GM23338 (cell line): ENCODE measurements at regions not wholly inside any gene's neighbourhood (a gene's known extent, or its start where the extent isn't known, plus 50 kb on each side); places are given as distances from the start of the nearest gene placed in this dataset.

Experiments used
- ATAC-seq: fragments of 200-7000 bp; cut with Tn5 transposase; 3 replicates; pipeline ENCODE4 v1.9.1; 2020
- DNase-seq: peaks from one replicate; pipeline ENCODE4 v3.0.0-alpha.2; 2015; ENCODE audit warnings: low spot score
- H2AFZ ChIP-seq: fragments of 200-600 bp; sonication (generic); 2 replicates; pipeline ENCODE4 v1.8.0; 2016; ENCODE audit warnings: antibody characterized with exemption, mild to moderate bottlenecking, moderate library complexity
- H3F3A ChIP-seq: fragments of 200-600 bp; sonication (generic); replicated peaks from 2 replicates; pipeline ENCODE4 v1.8.0; 2017; ENCODE audit warnings: antibody characterized with exemption, mixed run types, low read depth
- H3K27ac ChIP-seq: fragments of 200-600 bp; sonication (generic); 2 replicates; pipeline ENCODE4 v1.6.1; 2016; ENCODE audit warnings: low read depth
- H3K27me3 ChIP-seq: fragments of 200-600 bp; sonication (generic); 2 replicates; pipeline ENCODE4 v1.8.0; 2016; ENCODE audit warnings: mild to moderate bottlenecking, mixed run types, moderate library complexity; ENCODE audit not compliant: insufficient read depth
- H3K36me3 ChIP-seq: fragments of 200-600 bp; sonication (generic); 2 replicates; pipeline ENCODE4 v1.8.0; 2016; ENCODE audit warnings: mild to moderate bottlenecking; ENCODE audit not compliant: insufficient read depth
- H3K4me1 ChIP-seq: fragments of 200-600 bp; sonication (generic); 2 replicates; pipeline ENCODE4 v1.8.0; 2016; ENCODE audit warnings: mild to moderate bottlenecking, moderate library complexity; ENCODE audit not compliant: insufficient read depth
- H3K4me2 ChIP-seq: fragments of 200-600 bp; sonication (generic); 2 replicates; pipeline ENCODE4 v1.7.1; 2017; ENCODE audit warnings: mixed run types
- H3K4me3 ChIP-seq: fragments of 200-600 bp; sonication (generic); 2 replicates; pipeline ENCODE4 v1.6.1; 2016; ENCODE audit warnings: mixed run types
- H3K79me2 ChIP-seq: fragments of 200-600 bp; sonication (generic); replicated peaks from 2 replicates; pipeline ENCODE4 v1.8.0; 2017; ENCODE audit warnings: mild to moderate bottlenecking; ENCODE audit not compliant: insufficient read depth
- H3K9me2 ChIP-seq: fragments of 200-600 bp; sonication (generic); 2 replicates; pipeline ENCODE4 v1.8.0; 2017; ENCODE audit not compliant: insufficient read depth
- H4K20me1 ChIP-seq: fragments of 200-600 bp; sonication (generic); replicated peaks from 2 replicates; pipeline ENCODE4 v1.8.0; 2017; ENCODE audit warnings: mild to moderate bottlenecking; ENCODE audit not compliant: insufficient read depth
- H3K27ac Mint-ChIP-seq: 2 replicates; pipeline ENCODE4 v1.8.0; 2020; ENCODE audit warnings: inconsistent platforms, mild to moderate bottlenecking, moderate library complexity, mixed read lengths
- H3K27me3 Mint-ChIP-seq: 3 replicates; pipeline ENCODE4 v1.8.0; 2022; ENCODE audit warnings: low read depth, mild to moderate bottlenecking, moderate library complexity, mixed read lengths, inconsistent platforms; ENCODE audit not compliant: insufficient read depth, poor library complexity
- H3K36me3 Mint-ChIP-seq: 3 replicates; pipeline ENCODE4 v1.8.0; 2021; ENCODE audit warnings: low read depth, mild to moderate bottlenecking, inconsistent platforms, moderate library complexity, mixed read lengths
- H3K4me1 Mint-ChIP-seq: 3 replicates; pipeline ENCODE4 v1.8.0; 2020; ENCODE audit warnings: mild to moderate bottlenecking, inconsistent platforms, mixed read lengths
- H3K4me3 Mint-ChIP-seq: 3 replicates; pipeline ENCODE4 v1.8.0; 2021; ENCODE audit warnings: moderate library complexity, mild to moderate bottlenecking, inconsistent platforms, mixed read lengths
- H3K9me3 Mint-ChIP-seq: 3 replicates; pipeline ENCODE4 v1.8.0; 2020; ENCODE audit warnings: moderate library complexity, mild to moderate bottlenecking, inconsistent platforms, mixed read lengths
- CREB1 ChIP-seq: fragments of 250-450 bp; sonication (Bioruptor Pico); IDR thresholded peaks from 2 replicates; pipeline ENCODE4 v1.5.0; 2020; ENCODE audit warnings: low read depth, mild to moderate bottlenecking, moderate library complexity
- EZH2 ChIP-seq: fragments of 200-600 bp; sonication (generic); IDR thresholded peaks from one replicate; pipeline ENCODE4 v1.8.0; 2017; ENCODE audit warnings: antibody characterized with exemption, mild to moderate bottlenecking, low read depth; ENCODE audit not compliant: unreplicated experiment
- EZH2phosphoT487 ChIP-seq: fragments of 200-600 bp; sonication (generic); IDR thresholded peaks from one replicate; pipeline ENCODE4 v1.8.1; 2018; ENCODE audit warnings: antibody characterized with exemption; ENCODE audit not compliant: unreplicated experiment
- JUNB ChIP-seq: IDR thresholded peaks from one replicate; pipeline ENCODE4 v1.6.1; 2016; ENCODE audit warnings: antibody characterized with exemption; ENCODE audit not compliant: unreplicated experiment
- NANOG ChIP-seq: IDR thresholded peaks from 2 replicates; pipeline ENCODE4 v1.6.1; 2016; ENCODE audit warnings: antibody characterized with exemption, borderline replicate concordance
- POLR2AphosphoS5 ChIP-seq: IDR thresholded peaks from 2 replicates; pipeline ENCODE4 v1.6.1; 2016; ENCODE audit warnings: antibody characterized with exemption, low read depth
- STAT1 ChIP-seq: IDR thresholded peaks from one replicate; pipeline ENCODE4 v1.6.1; 2016; ENCODE audit warnings: antibody characterized with exemption; ENCODE audit not compliant: unreplicated experiment
- ZNF114 ChIP-seq: fragments of 250-450 bp; sonication (Bioruptor Pico); IDR thresholded peaks from 2 replicates; pipeline ENCODE4 v1.5.0; 2020; ENCODE audit warnings: mild to moderate bottlenecking, moderate library complexity
- ZNF331 ChIP-seq: fragments of 250-450 bp; sonication (Bioruptor Pico); IDR thresholded peaks from 2 replicates; pipeline ENCODE4 v1.5.0; 2020; ENCODE audit warnings: low read depth, mild to moderate bottlenecking, moderate library complexity
- TF ChIP-seq, protein P1 (sequence below): IDR thresholded peaks from one replicate; pipeline ENCODE4 v1.6.1; 2018; ENCODE audit warnings: antibody characterized with exemption; ENCODE audit not compliant: unreplicated experiment
- TF ChIP-seq, protein P2 (sequence below): fragments of 250-450 bp; sonication (Bioruptor Pico); IDR thresholded peaks from 2 replicates; pipeline ENCODE4 v1.5.0; 2020; ENCODE audit warnings: mild to moderate bottlenecking, moderate library complexity
- TF ChIP-seq, protein P3 (sequence below): IDR thresholded peaks from 2 replicates; pipeline ENCODE4 v1.6.1; 2016; ENCODE audit warnings: antibody characterized with exemption
- TF ChIP-seq, protein P4 (sequence below), 2 experiments: fragments of 200-600 bp in 1 of 2; sonication (generic) in 1 of 2; conservative IDR thresholded peaks; 2 replicates each; pipeline versions ENCODE4 v1.5.1 to v1.6.1; 2016 to 2017; ENCODE audit warnings: antibody characterized with exemption in 2 of 2, low read depth in 2 of 2, mild to moderate bottlenecking in 2 of 2, moderate library complexity in 1 of 2

DNA sequence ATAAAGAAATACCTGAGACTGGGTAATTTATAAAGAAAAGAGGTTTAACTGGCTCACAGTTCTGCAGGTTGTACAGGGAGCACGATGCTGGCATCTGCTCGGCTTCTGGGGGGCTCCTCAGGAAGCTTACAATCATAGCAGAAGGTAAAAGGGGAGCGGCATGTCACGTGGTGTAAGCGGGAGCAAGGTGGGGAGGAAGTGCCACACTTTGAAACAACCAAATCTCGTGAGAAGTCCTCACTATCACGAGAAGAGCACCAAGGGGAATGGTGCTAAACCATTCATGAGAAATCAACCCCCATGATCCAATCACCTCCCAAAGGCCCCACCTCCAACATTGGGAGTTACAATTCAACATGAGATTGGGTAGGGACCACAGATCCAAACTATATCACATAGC, 67.7 kb downstream of the AKR1B1 start:
- TF ChIP-seq JUNB (no peak), CREB1 (no peak), NANOG (no peak), ZNF331 (CRISPR knock-in tag) (no peak), EZH2phosphoT487 (no peak), POLR2AphosphoS5 (no peak), EZH2 (no peak), ZNF114 (no peak), STAT1 (no peak)
- TF ChIP-seq, protein P1, sequence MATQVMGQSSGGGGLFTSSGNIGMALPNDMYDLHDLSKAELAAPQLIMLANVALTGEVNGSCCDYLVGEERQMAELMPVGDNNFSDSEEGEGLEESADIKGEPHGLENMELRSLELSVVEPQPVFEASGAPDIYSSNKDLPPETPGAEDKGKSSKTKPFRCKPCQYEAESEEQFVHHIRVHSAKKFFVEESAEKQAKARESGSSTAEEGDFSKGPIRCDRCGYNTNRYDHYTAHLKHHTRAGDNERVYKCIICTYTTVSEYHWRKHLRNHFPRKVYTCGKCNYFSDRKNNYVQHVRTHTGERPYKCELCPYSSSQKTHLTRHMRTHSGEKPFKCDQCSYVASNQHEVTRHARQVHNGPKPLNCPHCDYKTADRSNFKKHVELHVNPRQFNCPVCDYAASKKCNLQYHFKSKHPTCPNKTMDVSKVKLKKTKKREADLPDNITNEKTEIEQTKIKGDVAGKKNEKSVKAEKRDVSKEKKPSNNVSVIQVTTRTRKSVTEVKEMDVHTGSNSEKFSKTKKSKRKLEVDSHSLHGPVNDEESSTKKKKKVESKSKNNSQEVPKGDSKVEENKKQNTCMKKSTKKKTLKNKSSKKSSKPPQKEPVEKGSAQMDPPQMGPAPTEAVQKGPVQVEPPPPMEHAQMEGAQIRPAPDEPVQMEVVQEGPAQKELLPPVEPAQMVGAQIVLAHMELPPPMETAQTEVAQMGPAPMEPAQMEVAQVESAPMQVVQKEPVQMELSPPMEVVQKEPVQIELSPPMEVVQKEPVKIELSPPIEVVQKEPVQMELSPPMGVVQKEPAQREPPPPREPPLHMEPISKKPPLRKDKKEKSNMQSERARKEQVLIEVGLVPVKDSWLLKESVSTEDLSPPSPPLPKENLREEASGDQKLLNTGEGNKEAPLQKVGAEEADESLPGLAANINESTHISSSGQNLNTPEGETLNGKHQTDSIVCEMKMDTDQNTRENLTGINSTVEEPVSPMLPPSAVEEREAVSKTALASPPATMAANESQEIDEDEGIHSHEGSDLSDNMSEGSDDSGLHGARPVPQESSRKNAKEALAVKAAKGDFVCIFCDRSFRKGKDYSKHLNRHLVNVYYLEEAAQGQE = no peak
- TF ChIP-seq, protein P2, sequence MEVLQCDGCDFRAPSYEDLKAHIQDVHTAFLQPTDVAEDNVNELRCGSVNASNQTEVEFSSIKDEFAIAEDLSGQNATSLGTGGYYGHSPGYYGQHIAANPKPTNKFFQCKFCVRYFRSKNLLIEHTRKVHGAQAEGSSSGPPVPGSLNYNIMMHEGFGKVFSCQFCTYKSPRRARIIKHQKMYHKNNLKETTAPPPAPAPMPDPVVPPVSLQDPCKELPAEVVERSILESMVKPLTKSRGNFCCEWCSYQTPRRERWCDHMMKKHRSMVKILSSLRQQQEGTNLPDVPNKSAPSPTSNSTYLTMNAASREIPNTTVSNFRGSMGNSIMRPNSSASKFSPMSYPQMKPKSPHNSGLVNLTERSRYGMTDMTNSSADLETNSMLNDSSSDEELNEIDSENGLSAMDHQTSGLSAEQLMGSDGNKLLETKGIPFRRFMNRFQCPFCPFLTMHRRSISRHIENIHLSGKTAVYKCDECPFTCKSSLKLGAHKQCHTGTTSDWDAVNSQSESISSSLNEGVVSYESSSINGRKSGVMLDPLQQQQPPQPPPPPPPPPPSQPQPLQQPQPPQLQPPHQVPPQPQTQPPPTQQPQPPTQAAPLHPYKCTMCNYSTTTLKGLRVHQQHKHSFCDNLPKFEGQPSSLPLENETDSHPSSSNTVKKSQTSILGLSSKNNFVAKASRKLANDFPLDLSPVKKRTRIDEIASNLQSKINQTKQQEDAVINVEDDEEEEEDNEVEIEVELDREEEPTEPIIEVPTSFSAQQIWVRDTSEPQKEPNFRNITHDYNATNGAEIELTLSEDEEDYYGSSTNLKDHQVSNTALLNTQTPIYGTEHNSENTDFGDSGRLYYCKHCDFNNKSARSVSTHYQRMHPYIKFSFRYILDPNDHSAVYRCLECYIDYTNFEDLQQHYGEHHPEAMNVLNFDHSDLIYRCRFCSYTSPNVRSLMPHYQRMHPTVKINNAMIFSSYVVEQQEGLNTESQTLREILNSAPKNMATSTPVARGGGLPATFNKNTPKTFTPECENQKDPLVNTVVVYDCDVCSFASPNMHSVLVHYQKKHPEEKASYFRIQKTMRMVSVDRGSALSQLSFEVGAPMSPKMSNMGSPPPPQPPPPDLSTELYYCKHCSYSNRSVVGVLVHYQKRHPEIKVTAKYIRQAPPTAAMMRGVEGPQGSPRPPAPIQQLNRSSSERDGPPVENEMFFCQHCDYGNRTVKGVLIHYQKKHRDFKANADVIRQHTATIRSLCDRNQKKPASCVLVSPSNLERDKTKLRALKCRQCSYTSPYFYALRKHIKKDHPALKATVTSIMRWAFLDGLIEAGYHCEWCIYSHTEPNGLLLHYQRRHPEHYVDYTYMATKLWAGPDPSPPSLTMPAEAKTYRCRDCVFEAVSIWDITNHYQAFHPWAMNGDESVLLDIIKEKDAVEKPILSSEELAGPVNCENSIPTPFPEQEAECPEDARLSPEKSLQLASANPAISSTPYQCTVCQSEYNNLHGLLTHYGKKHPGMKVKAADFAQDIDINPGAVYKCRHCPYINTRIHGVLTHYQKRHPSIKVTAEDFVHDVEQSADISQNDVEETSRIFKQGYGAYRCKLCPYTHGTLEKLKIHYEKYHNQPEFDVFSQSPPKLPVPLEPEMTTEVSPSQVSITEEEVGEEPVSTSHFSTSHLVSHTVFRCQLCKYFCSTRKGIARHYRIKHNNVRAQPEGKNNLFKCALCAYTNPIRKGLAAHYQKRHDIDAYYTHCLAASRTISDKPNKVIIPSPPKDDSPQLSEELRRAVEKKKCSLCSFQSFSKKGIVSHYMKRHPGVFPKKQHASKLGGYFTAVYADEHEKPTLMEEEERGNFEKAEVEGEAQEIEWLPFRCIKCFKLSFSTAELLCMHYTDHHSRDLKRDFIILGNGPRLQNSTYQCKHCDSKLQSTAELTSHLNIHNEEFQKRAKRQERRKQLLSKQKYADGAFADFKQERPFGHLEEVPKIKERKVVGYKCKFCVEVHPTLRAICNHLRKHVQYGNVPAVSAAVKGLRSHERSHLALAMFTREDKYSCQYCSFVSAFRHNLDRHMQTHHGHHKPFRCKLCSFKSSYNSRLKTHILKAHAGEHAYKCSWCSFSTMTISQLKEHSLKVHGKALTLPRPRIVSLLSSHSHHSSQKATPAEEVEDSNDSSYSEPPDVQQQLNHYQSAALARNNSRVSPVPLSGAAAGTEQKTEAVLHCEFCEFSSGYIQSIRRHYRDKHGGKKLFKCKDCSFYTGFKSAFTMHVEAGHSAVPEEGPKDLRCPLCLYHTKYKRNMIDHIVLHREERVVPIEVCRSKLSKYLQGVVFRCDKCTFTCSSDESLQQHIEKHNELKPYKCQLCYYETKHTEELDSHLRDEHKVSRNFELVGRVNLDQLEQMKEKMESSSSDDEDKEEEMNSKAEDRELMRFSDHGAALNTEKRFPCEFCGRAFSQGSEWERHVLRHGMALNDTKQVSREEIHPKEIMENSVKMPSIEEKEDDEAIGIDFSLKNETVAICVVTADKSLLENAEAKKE = no peak
- TF ChIP-seq, protein P3, sequence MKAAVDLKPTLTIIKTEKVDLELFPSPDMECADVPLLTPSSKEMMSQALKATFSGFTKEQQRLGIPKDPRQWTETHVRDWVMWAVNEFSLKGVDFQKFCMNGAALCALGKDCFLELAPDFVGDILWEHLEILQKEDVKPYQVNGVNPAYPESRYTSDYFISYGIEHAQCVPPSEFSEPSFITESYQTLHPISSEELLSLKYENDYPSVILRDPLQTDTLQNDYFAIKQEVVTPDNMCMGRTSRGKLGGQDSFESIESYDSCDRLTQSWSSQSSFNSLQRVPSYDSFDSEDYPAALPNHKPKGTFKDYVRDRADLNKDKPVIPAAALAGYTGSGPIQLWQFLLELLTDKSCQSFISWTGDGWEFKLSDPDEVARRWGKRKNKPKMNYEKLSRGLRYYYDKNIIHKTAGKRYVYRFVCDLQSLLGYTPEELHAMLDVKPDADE = no peak
- TF ChIP-seq, protein P4, sequence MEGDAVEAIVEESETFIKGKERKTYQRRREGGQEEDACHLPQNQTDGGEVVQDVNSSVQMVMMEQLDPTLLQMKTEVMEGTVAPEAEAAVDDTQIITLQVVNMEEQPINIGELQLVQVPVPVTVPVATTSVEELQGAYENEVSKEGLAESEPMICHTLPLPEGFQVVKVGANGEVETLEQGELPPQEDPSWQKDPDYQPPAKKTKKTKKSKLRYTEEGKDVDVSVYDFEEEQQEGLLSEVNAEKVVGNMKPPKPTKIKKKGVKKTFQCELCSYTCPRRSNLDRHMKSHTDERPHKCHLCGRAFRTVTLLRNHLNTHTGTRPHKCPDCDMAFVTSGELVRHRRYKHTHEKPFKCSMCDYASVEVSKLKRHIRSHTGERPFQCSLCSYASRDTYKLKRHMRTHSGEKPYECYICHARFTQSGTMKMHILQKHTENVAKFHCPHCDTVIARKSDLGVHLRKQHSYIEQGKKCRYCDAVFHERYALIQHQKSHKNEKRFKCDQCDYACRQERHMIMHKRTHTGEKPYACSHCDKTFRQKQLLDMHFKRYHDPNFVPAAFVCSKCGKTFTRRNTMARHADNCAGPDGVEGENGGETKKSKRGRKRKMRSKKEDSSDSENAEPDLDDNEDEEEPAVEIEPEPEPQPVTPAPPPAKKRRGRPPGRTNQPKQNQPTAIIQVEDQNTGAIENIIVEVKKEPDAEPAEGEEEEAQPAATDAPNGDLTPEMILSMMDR (conservative IDR thresholded peaks at IDR 0.05; ENCODE audit: low read depth in 2 of 2) = no peak
- Histone ChIP-seq H3F3A (no peaks in the 10 kb centered on the region), H3K9me2 (no peaks in the 10 kb centered on the region), H3K4me3 (no peak overlapping the region), H3K36me3 (no peaks in the 10 kb centered on the region), H2AFZ (no peak overlapping the region), H3K27me3 (no peaks in the 10 kb centered on the region), H4K20me1 (no peaks in the 10 kb centered on the region), H3K4me1 (no peaks in the 10 kb centered on the region), H3K4me2 (no peak overlapping the region), H3K79me2 (no peaks in the 10 kb centered on the region), H3K27ac (no peak overlapping the region)
- Mint-ChIP-seq H3K9me3 (peaks cover 4% of the 10 kb centered on the region; the same call in 1 of the 3 replicates), H3K27me3 (no peaks in the 10 kb centered on the region), H3K4me3 (no peak overlapping the region), H3K36me3 (no peaks in the 10 kb centered on the region; the same call in 2 of the 3 replicates), H3K27ac (no peak overlapping the region), H3K4me1 (no peaks in the 10 kb centered on the region)
- DNase-seq (no peak), ATAC-seq (no peak)
